ENCODE measurements at regions not wholly inside any gene's neighbourhood (a gene's known extent, or its start where the extent isn't known, plus 50 kb on each side); places are given as distances from the start of the nearest gene placed in this dataset.

- TF ChIP-seq CTCF (optimal IDR thresholded peaks at IDR 0.05 in 1 of 3, IDR thresholded peaks at IDR 0.05 in 1 of 3, conservative IDR thresholded peaks at IDR 0.05 in 1 of 3; ENCODE audit: extremely low read depth in 1 of 3, insufficient read depth in 2 of 3, low read length in 3 of 3) (no peak), EZH2 (IDR thresholded peaks at IDR 0.05; ENCODE audit: low read length) (no peak)
Observed at GRCh38 chr9:90240541-90240940, 402.1 kb downstream of the DIRAS2 start.

Measured in keratinocyte (primary cell).